ENCODE measurements at regions not wholly inside any gene's neighbourhood (a gene's known extent, or its start where the extent isn't known, plus 50 kb on each side); places are given as distances from the start of the nearest gene placed in this dataset.

DNA sequence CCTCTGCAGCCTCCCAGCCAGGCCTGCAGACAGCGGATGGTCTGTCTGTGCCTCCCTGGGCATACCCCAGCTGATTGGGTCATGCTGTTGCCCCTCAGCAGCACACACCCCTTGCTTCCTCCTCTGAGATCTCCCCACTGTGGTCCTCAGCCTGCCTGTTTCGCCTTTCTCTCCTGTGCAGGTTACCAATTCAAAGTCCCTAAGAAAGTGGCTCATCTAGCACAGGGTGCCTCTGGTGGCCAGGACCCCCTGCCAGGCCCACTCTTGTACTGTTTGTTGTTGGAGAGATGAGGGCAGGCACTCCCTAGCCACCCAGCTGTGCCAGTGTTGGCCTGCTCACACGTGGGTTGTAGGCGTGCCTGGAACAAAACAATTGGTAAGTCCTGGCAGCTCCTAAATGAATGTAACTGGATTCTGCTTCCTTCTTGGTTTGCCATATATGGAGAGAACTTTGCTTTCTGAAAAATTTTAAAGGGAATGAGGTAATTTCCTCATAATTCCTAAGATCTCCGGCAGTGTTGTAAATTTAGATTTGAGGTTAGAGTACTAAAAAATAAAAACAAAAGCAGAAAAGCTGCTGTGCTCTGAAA is 213.2 kb upstream of the IL12A start:
- peak overlapping the region; percentile 43 for H3K4me3 Mint-ChIP-seq
- TF ChIP-seq, protein P1, sequence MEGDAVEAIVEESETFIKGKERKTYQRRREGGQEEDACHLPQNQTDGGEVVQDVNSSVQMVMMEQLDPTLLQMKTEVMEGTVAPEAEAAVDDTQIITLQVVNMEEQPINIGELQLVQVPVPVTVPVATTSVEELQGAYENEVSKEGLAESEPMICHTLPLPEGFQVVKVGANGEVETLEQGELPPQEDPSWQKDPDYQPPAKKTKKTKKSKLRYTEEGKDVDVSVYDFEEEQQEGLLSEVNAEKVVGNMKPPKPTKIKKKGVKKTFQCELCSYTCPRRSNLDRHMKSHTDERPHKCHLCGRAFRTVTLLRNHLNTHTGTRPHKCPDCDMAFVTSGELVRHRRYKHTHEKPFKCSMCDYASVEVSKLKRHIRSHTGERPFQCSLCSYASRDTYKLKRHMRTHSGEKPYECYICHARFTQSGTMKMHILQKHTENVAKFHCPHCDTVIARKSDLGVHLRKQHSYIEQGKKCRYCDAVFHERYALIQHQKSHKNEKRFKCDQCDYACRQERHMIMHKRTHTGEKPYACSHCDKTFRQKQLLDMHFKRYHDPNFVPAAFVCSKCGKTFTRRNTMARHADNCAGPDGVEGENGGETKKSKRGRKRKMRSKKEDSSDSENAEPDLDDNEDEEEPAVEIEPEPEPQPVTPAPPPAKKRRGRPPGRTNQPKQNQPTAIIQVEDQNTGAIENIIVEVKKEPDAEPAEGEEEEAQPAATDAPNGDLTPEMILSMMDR (conservative IDR thresholded peaks at IDR 0.05): no peak
- H3K27ac Mint-ChIP-seq: peak overlapping the region; percentile 69
- DNase-seq (ENCODE audit: extremely low spot score, unreplicated experiment): no peak
- peaks cover 33% of the 10 kb centered on the region for H3K4me1 Mint-ChIP-seq (ENCODE audit: unreplicated experiment)
- no peaks in the 10 kb centered on the region for H3K36me3 Mint-ChIP-seq
- no peaks in the 10 kb centered on the region for H3K9me3 Mint-ChIP-seq
- peaks cover 3% of the 10 kb centered on the region for H3K27me3 Mint-ChIP-seq

DNA sequence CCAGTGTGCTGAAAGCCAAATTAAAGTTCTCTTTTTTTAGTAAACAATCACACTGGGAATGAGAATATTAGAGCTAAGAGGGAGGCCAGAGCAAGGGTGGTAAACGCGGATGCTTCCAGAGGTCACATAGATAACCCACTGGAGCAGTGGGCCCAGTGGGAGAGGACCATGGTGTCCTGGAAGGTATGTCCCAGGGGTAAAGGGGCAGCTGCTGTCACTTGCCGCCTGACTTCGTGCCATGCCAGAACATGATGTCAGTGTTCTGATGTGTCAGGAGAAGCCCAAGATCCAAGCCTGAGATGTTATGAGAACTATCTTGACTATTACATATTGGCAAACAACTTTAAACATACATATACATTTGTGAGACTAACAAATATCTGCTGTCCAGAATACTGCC is 211.9 kb upstream of the IL12A start:
- TF ChIP-seq, protein P1 (conservative IDR thresholded peaks at IDR 0.05): no peak
- no peak overlapping the region for H3K4me3 Mint-ChIP-seq

DNA sequence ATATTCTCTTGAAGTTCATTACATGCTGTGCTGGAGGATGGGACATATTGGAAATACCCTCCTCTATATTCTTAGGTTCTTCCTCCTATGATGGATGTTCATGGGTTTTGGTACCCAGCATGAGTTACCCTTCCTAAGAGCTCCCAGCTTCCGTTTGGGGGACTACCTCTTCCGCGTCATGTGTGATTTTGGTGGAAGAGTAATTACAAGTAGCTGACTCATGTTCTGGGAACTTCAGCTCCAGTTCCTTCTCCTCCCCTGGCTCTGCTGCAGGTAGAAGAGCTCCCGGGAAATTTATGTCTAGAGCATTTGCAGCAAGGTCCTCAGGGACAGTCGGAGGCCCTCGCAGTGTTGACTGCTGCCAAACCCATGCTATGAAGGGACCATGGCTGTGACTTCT is 208.8 kb upstream of the IL12A start:
- H3K4me3 Mint-ChIP-seq: no peak overlapping the region
- peaks cover 6% of the 10 kb centered on the region for H3K27me3 Mint-ChIP-seq
- H3K9me3 Mint-ChIP-seq: no peaks in the 10 kb centered on the region
- no peaks in the 10 kb centered on the region for H3K36me3 Mint-ChIP-seq
- TF ChIP-seq, protein P1 (conservative IDR thresholded peaks at IDR 0.05): no peak
- DNase-seq (ENCODE audit: extremely low spot score, unreplicated experiment): no peak
- H3K4me1 Mint-ChIP-seq (ENCODE audit: unreplicated experiment): peaks cover 37% of the 10 kb centered on the region
- H3K27ac Mint-ChIP-seq: no peak overlapping the region

More for the DNA sequence above, 211.9 kb upstream of the IL12A start:
- Mint-ChIP-seq H3K27ac (no peak overlapping the region), H3K27me3 (peaks cover 6% of the 10 kb centered on the region), H3K36me3 (no peaks in the 10 kb centered on the region), H3K9me3 (no peaks in the 10 kb centered on the region), H3K4me1 (ENCODE audit: unreplicated experiment) (peaks cover 26% of the 10 kb centered on the region)
- DNase-seq (ENCODE audit: extremely low spot score, unreplicated experiment): no peak

DNA sequence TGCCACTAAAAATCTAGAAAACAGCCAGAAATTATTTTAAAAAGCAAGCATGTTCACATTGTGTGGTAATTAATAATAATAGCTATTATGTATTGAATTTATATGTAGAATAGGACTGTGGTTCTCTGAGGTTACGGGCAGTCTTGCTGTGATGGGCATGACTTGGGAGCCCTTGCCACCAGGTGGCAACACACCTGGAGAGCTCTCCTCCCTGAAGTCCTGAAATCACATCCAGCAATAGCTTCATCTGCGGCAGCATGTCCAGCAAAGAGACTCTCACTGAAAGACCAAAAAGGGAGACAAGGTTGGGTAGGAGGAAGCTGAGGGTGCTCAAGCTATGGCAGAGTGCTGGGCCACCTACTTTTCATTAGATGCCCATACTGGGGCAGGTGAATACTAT is 206.8 kb upstream of the IL12A start:
- peaks cover 9% of the 10 kb centered on the region for H3K27me3 Mint-ChIP-seq
- H3K4me3 Mint-ChIP-seq: no peak overlapping the region
- peaks cover 30% of the 10 kb centered on the region for H3K4me1 Mint-ChIP-seq (ENCODE audit: unreplicated experiment)
- no peak for DNase-seq (ENCODE audit: extremely low spot score, unreplicated experiment)
- TF ChIP-seq, protein P1 (conservative IDR thresholded peaks at IDR 0.05): no peak
- no peaks in the 10 kb centered on the region for H3K9me3 Mint-ChIP-seq
- no peaks in the 10 kb centered on the region for H3K36me3 Mint-ChIP-seq
- no peak overlapping the region for H3K27ac Mint-ChIP-seq

DNA sequence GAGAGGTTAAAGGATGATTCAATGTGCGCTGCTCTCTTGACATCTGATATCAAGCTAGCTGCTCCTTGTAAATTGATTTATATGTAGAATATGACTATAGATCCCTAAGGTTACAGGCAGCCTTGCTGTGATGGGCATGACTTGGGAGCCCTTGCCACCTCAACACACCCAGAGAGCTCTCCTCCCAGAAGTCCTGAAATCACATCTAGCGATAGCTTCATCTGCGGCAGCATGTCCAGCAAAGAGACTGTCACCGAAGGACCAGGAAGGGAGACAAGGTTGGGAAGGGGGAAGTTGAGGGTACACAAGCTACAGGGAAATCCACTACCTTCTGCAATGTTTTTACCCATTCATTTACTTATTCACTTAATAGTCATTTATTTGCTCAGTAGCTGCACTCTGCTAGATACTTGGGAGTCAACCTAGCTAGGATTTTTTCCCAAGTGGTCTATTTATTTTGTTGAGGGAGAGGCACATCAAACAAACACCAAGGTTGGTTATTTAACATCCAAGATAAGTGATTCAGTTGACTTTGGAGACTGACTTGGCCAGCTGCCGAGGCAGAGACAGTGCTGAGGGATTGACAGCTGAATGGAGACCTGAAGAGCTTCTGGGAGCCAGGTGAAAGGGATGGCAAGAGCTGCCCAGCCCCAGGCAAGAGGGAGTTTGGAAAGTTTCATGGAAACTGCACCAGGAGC is 205.8 kb upstream of the IL12A start:
- TF ChIP-seq, protein P1 (conservative IDR thresholded peaks at IDR 0.05): no peak
- no peaks in the 10 kb centered on the region for H3K36me3 Mint-ChIP-seq
- no peak overlapping the region for H3K27ac Mint-ChIP-seq
- DNase-seq (ENCODE audit: extremely low spot score, unreplicated experiment): no peak
- peaks cover 37% of the 10 kb centered on the region for H3K4me1 Mint-ChIP-seq (ENCODE audit: unreplicated experiment)
- peaks cover 9% of the 10 kb centered on the region for H3K27me3 Mint-ChIP-seq
- no peak overlapping the region for H3K4me3 Mint-ChIP-seq
- no peaks in the 10 kb centered on the region for H3K9me3 Mint-ChIP-seq
